ENCODE measurements at regions not wholly inside any gene's neighbourhood (a gene's known extent, or its start where the extent isn't known, plus 50 kb on each side); places are given as distances from the start of the nearest gene placed in this dataset.

- TF ChIP-seq TAF1 (IDR thresholded peaks at IDR 0.05; ENCODE audit: borderline replicate concordance, insufficient read depth, low read length) (no peak), REST (IDR thresholded peaks at IDR 0.05; ENCODE audit: insufficient read depth in 1 of 2, low read depth in 2 of 2, low read length in 2 of 2) (no peak), FOXP2 (optimal IDR thresholded peaks at IDR 0.05; ENCODE audit: borderline replicate concordance, extremely low read depth, extremely low read length, insufficient read depth) (no peak), POLR2AphosphoS5 (IDR thresholded peaks at IDR 0.05; ENCODE audit: low read depth, low read length) (no peak), SIN3A (IDR thresholded peaks at IDR 0.05; ENCODE audit: borderline replicate concordance, insufficient read depth, low read length) (no peak)
Measured at GRCh38 chr13:80050252-80050651, 290.7 kb downstream of the SPRY2 start.

GRCh38 chr13:80048802-80049201 is 292.1 kb downstream of the SPRY2 start:
- TF ChIP-seq TAF1 (IDR thresholded peaks at IDR 0.05; ENCODE audit: borderline replicate concordance, insufficient read depth, low read length): no peak
- peak; percentile 49 to 82; a peak in 2 of 4 replicates for TF ChIP-seq REST (IDR thresholded peaks at IDR 0.05; ENCODE audit: insufficient read depth in 1 of 2, low read depth in 2 of 2, low read length in 2 of 2)
- TF ChIP-seq SIN3A (IDR thresholded peaks at IDR 0.05; ENCODE audit: borderline replicate concordance, insufficient read depth, low read length): peak; percentile 80; the same call in 1 of the 2 replicates
- no peak for TF ChIP-seq POLR2AphosphoS5 (IDR thresholded peaks at IDR 0.05; ENCODE audit: low read depth, low read length)
- TF ChIP-seq FOXP2 (optimal IDR thresholded peaks at IDR 0.05; ENCODE audit: borderline replicate concordance, extremely low read depth, extremely low read length, insufficient read depth): peak; percentile 78

GRCh38 chr13:80048030-80048429 is 292.9 kb downstream of the SPRY2 start:
- TF ChIP-seq SIN3A (IDR thresholded peaks at IDR 0.05; ENCODE audit: borderline replicate concordance, insufficient read depth, low read length): no peak
- no peak for TF ChIP-seq POLR2AphosphoS5 (IDR thresholded peaks at IDR 0.05; ENCODE audit: low read depth, low read length)
- TF ChIP-seq REST (IDR thresholded peaks at IDR 0.05; ENCODE audit: insufficient read depth in 1 of 2, low read depth in 2 of 2, low read length in 2 of 2): no peak
- TF ChIP-seq TAF1 (IDR thresholded peaks at IDR 0.05; ENCODE audit: borderline replicate concordance, insufficient read depth, low read length): no peak
- TF ChIP-seq FOXP2 (optimal IDR thresholded peaks at IDR 0.05; ENCODE audit: borderline replicate concordance, extremely low read depth, extremely low read length, insufficient read depth): no peak

GRCh38 chr13:80047406-80047805 is 293.5 kb downstream of the SPRY2 start:
- TF ChIP-seq FOXP2 (optimal IDR thresholded peaks at IDR 0.05; ENCODE audit: borderline replicate concordance, extremely low read depth, extremely low read length, insufficient read depth) (no peak), SIN3A (IDR thresholded peaks at IDR 0.05; ENCODE audit: borderline replicate concordance, insufficient read depth, low read length) (no peak), TAF1 (IDR thresholded peaks at IDR 0.05; ENCODE audit: borderline replicate concordance, insufficient read depth, low read length) (no peak), POLR2AphosphoS5 (IDR thresholded peaks at IDR 0.05; ENCODE audit: low read depth, low read length) (no peak), REST (IDR thresholded peaks at IDR 0.05; ENCODE audit: insufficient read depth in 1 of 2, low read depth in 2 of 2, low read length in 2 of 2) (no peak)

- TF ChIP-seq TAF1 (IDR thresholded peaks at IDR 0.05; ENCODE audit: borderline replicate concordance, insufficient read depth, low read length): no peak
- TF ChIP-seq POLR2AphosphoS5 (IDR thresholded peaks at IDR 0.05; ENCODE audit: low read depth, low read length): no peak
- no peak for TF ChIP-seq FOXP2 (optimal IDR thresholded peaks at IDR 0.05; ENCODE audit: borderline replicate concordance, extremely low read depth, extremely low read length, insufficient read depth)
Measured at GRCh38 chr13:80040981-80041317, 300.0 kb downstream of the SPRY2 start.

Data from PFSK-1 (cell line).